Neural cell (in vitro differentiated cells): ENCODE measurements at regions not wholly inside any gene's neighbourhood (a gene's known extent, or its start where the extent isn't known, plus 50 kb on each side); places are given as distances from the start of the nearest gene placed in this dataset.

Experiments
- EP300 ChIP-seq: fragments of 450-650 bp; conservative IDR thresholded peaks from 2 replicates; pipeline ENCODE4 v1.6.1; 2014; ENCODE audit warnings: antibody characterized with exemption, mild to moderate bottlenecking, moderate library complexity; ENCODE audit not compliant: poor library complexity, severe bottlenecking
- POLR2AphosphoS5 ChIP-seq: IDR thresholded peaks from 2 replicates; pipeline ENCODE4 v1.6.1; 2012
- RAD21 ChIP-seq: fragments of 450-650 bp; conservative IDR thresholded peaks from 2 replicates; pipeline ENCODE4 v1.6.1; 2014; ENCODE audit warnings: antibody characterized with exemption, mild to moderate bottlenecking, moderate library complexity

GRCh38 chr5:113900141-113900540 is 386.6 kb downstream of the YTHDC2 start:
- TF ChIP-seq RAD21 (no peak), POLR2AphosphoS5 (no peak), EP300 (no peak)
